GM21737 (cell line): ENCODE measurements at regions not wholly inside any gene's neighbourhood (a gene's known extent, or its start where the extent isn't known, plus 50 kb on each side); places are given as distances from the start of the nearest gene placed in this dataset.
"Not testable (repeated sequence)": the region's sequence is repeated elsewhere in the genome, so short reads cannot be mapped to it uniquely, and the experiment has no call there.

Experiments used
- ATAC-seq: cut with Tn5 transposase; IDR thresholded peaks from one replicate; pipeline ENCODE4 v1.9.1; 2021; ENCODE audit warnings: mild to moderate bottlenecking, moderate library complexity; ENCODE audit not compliant: unreplicated experiment

DNA sequence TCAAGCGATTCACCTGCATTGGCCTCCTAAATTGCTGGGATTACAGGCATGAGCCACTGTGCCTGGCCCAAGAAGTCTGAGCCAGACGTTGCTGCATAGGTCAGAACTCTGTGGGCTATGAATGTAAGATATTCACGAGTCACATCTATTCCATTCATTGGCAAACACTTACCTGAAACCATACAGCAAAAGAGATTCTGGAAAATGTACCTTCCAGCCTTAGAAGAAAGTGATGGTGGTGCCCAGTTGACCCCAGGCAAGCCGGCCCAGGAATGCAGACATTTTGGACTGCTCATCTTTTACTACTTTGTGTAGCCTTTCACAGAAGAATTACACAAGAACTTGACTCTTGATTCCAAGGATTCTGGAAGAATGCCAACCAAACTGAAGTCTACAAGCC is 135.6 kb upstream of the N4BP1 start:
- no peak for ATAC-seq

DNA sequence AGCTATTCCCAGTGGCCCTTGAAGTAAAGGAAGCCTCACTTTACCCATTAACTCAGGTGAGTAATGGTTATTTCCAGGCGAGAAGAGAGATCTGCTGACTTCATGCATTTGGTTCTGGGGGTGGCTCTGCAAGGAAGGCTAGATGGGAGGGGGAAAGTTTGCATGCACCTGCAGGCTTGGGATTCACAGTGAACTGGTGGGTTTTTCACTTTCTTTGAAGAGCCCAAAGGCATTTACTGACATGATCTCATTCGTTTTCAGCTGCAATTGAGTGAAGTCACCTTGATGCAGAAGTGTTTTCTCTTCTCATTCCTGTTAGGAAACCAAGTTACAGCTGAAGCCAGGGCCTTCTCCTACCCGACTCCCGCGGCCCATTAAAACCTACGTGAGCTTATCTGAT is 131.0 kb upstream of the N4BP1 start:
- no peak for ATAC-seq

DNA sequence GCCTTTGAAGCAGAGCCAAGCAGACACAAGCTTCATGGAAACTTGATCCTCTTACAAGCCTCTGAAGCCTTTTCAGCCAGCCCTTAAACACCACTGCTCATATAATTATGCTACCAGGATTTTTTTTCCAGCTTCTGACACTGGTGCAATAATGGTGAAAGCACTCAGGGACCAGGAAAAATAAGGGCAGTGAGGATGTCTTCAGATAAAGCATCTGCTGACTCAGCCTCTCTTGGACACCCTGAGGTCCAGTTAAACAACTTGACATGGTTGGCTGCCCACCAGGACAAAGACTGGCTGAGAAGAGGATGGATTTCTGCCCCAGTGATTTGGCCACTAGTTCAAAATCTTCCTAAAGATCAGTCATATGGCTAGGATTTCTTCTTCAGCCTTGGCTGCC is 124.2 kb upstream of the N4BP1 start:
- no peak for ATAC-seq

DNA sequence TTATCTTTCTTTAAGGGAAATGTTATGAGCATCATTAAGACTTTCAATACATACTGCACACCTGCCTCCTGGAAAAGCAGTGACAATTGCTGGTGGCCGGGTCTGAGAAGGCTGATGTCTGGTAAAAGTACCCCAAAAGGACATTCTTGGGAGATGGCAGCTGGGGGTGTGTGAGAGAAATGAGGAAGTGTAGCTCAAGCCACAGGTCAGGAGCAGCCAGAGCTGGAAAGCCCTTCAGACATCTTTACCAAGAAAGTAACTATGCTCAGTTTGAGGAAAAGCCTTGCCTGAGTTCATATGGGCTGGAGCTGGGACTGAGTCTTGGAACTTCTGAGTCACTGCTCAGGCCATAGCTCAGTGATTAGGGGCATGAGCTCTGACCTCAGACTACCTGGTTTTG is 94.7 kb upstream of the N4BP1 start:
- ATAC-seq: no peak

DNA sequence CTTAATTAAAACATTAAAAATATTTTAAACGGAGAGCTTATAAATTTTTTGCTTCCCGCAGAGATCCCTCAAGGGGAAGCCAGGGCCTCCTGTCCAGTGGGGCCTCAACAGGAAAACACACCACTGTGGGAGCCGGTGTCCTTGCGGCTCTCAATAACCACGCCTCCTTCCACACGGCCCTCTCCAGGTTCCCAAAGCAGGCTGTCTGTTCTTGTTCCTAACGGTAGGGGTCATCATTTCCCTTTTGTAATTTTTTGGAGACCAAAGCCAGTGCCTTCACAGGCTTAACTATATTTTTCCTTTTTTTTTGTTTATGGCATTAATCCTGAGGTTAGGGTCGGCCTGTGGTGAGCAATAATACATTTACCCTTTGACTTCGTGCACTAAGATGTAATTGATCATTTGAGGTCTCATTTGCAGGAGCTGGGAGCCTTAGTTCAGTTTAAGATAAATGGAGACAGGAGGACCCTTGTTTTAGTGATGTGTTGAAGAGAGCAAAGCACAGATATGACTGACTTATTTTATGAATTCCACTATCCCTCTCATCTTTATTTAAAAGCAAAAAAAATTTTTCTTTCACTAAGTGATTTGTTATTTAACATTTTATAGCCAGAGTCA is 77.5 kb upstream of the N4BP1 start:
- ATAC-seq: peak; percentile 83

DNA sequence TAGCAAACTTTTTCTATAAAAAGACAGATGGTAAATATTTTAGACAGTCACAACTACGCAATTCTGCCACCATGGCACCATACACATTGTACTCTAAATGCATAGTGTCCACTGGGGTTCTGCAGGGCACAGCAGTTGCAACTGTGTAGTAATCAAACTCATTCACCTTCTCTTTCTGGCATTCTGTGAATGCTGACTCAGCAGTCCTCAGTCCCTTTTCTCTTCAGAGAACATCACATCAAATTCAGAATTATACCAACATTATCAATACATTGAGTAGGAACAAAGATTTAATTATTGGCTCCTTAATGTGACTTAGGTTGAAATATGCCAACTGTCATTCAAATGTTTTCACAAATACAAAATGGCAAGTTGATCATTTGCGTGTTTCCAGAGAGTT is 74.2 kb upstream of the N4BP1 start:
- no peak for ATAC-seq

DNA sequence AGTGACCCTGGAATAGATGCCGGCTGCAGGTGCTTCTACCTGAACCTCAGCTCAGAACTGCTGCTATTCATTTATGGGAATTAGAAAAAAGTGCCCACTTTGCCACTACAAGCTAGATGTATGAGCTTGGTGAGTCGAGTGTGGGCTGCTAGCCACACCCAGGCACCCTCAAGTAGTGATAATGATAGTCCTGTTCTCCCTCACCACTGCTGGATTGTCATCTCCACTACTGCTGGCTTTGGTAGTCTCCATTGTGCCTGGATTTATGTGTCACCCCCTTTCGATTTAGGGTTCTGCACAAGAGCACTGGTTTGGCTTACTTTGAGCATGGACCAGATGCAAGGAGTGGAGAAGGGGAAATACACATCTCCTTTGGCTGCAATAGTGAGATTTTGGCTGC is 73.0 kb upstream of the N4BP1 start:
- ATAC-seq: no peak

DNA sequence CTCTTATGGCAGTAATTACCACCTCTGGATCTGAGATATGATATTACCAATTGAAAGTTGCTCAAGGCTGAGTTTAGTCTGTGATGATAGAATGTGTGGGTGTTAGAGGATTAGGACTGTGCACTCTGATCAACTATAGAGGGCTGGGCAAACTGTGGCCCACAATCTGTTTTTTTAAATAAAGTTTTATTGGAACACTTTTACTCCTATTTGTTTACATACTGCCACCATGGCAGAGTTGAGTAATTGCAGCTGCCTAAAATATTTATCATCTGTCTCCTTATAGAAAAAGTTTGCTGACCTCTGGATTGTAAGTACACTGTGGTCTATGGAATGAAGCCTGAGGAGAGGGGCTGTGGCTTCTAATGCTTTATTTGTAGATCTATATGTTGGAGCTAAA is 71.5 kb upstream of the N4BP1 start:
- ATAC-seq: no peak

DNA sequence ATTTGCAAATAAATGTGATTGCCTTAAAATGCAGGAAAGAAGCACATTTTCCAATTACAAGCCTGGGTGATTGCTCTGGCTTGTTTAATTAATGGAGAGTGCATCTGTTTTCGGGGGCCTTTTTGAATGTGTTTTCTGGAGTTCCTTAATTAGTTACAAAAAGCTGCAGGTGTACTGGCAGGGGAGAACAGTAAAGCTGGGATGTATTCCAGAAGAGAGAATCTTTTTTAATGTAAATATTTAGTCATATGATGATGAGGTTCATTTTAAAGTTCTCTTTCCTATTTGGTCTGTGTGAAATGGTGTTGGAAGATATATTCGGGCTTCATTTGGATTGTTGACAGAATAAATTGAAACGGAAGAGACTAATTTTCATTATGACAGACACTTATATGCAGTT is 70.9 kb upstream of the N4BP1 start:
- no peak for ATAC-seq

DNA sequence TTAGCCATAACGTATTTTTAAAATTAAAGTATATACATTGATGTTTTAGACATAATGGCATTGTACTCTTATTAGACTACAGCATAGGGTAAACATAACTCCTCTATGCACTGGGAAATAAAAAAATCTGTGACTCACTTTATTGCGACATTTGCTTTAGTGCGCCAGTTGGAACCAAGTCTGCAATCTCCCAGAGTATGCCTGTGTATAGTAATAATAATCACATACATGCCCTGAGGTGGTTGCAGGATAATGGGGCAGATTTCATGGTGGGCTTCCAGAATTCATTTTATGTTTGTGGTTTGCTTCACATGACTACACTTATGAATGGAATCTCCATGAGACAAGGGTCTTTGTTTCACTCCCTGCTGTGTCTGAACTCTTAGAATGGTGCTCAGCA is 66.9 kb upstream of the N4BP1 start:
- ATAC-seq: no peak

DNA sequence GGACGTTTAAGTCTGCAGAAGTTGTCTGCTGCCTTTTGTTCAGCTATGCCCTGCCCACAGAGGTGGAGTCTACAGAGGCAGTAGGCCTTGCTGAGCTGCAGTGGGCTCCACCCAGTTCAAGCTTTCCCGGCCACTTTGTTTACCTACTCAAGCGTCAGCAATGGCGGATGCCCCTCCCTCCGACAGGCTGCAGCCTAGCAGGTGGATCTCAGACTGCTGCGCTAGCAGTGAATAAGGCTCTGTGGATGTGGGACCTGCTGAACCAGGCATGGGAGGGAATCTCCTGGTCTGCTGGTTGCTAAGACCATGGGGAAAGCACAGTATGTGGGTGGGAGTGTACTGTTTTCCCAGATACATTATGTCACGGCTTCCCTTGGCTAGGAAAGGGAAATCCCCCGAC is 58.2 kb upstream of the N4BP1 start:
- not testable (repeated sequence) for ATAC-seq

DNA sequence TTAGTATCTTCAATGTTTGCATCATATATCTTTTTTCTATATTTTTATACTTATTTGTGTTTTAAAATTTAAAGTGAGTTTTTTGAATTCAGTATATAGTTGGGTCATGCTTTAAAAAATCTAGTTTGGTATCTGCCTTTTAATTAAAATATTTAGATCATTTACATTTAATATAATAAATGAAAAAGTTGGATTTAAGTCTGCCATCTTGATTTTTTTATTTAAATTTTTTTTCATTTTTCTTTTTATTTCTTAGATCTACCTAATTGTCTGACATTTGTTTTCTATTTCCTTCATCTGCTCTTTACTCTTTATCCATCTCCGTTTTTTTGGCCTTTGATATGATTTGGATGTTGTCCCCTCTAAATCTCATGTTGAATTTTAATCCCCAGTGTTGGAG is 50.0 kb upstream of the N4BP1 start:
- ATAC-seq: no peak
